AG08395 (cell line): ENCODE measurements at regions not wholly inside any gene's neighbourhood (a gene's known extent, or its start where the extent isn't known, plus 50 kb on each side); places are given as distances from the start of the nearest gene placed in this dataset.
A peak's percentile ranks its signal among the peaks of the same experiment; 100 is the strongest.

Experiments used
- DNase-seq: peaks from one replicate; pipeline ENCODE4 v3.0.0; 2012; ENCODE audit warnings: mixed read lengths, low spot score

GRCh38 chr13:99123101-99124045 is 77.3 kb upstream of the UBAC2 start:
- DNase-seq = peak; percentile 69

DNA sequence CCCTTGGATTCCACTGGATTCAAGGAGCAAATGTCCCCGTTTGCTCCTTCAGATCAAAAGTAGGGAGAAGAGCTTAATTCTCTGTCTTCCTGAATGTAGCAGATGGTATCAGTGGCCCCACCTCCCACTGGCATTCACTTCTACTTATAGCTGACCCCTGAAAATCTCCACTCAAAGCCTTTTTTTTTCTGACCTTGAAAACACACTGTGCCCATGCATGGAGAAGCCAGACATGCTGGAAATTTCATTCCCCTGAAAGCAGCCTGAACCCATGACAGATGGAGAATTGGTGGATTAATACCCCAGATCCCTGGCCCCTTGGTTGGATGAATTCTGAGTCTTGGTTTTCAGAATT is 76.6 kb upstream of the UBAC2 start:
- DNase-seq = no peak

DNA sequence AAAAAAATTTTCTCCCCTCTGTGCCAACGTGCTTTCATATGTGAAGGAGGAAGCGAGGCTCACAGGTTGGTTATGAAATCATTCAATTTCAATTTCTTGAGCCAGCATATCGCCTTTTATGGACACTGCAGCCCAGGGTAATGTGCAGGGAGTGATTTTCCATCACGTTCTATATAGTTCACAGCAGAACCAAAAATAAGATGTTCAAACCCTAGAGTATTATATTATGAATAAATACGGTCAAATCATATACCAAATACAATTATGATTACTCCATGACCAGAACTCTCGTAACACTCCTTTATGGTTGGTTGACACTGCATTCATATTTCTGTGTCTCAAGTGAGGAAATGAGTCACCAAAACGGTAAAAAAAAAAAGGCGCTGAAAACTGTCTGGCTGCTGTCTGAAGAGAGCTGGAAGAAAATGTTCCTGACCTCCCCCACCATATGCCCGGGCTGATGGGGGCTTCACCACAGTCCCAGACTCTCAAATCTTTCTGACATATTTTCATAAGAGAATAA is 75.8 kb upstream of the UBAC2 start:
- DNase-seq = peak; percentile 57

DNA sequence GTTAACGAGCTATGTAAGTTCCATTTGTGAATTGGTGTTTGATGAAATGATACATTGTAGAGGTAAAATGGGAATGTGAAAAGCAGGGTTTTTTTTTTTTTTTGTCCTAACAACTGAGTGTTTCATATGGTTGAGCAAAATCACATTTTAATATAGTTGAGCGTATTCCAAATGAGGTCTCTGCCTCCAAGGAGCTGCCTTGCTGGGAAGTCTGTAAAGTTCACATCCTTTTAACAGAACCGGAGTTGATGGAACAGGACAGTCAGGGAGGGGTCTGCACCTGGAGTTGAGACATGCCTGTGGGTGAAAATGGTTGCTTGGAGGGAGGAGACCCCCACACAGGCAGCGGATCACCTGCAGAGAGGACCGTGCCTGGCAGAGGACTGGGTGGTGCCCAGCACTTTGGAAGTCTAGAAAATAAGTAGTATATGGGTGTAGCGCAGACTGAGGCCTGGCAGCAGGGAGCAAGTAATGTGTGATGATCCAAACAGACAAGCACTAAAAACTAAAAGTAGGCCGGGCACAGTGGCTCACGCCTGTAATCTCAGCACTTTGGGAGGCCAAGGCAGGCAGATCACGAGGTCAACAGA is 75.2 kb upstream of the UBAC2 start:
- no peak for DNase-seq

- no peak for DNase-seq
These were observed 73.8 kb upstream of the UBAC2 start for GRCh38 chr13:99126821-99127220.

DNA sequence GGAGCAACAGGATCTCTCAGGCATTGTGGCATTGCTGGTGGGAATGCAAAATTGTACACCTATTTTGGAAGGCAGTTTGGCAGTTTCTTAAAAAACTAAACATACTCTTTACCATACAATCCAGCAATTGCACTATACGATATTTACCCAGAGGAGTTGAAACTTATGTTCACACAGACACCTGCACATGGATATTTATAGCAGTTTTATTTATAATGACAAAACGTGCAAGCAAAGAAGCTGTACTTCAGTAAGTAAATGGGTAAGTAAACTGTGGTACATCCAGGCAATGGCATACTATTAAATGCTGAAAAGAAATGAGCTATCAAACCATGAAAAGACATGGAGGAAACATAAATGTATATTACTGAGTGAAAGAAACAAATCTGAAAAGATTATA is 71.6 kb upstream of the UBAC2 start:
- DNase-seq = no peak

GRCh38 chr13:99129951-99130350 is 70.7 kb upstream of the UBAC2 start:
- no peak for DNase-seq

GRCh38 chr13:99131410-99131809 is 69.2 kb upstream of the UBAC2 start:
- no peak for DNase-seq

DNA sequence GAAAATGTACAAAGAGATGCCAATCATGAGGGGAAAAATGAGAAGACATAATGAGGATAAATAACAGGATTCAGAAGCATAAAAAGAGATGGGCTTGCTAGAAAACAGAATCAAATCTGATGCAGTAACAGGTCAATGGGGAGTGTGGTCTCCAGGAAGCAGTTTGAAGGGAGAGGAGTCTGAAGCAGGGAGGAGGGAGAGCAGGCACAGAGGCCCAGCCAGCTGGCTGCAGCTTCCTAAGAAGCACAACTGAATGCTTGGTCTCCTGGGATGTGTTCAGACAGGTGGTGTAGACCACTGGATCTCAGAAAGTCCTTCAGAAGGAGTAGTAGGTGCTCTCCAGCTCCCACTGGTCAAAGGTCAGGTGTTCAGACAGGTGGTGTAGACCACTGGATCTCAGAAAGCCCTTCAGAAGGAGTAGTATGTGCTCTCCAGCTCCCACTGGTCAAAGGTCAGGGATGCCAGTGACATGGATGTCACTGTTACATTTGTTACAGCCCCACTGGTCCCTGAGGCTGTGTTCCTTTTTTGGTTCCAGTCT is 68.3 kb upstream of the UBAC2 start:
- no peak for DNase-seq

DNA sequence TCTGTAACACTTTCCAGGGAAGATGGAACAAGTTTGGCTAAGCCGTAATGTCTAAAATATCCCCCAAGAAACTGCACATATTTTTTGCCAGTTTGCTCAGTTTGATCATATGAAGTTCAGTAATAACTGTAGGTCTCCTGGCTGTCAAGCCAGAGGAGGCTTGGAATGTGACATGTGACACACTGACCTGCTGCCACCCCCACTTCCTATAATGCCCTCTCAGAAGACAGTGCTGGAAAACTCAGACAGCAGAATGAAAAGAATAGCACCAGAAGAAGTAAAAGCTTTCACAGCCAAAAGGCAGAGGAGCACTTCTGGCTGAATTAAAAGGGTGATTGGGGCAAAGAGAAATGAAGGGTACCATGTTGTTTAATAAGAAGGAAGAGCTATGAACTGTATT is 67.4 kb upstream of the UBAC2 start:
- no peak for DNase-seq

- no peak for DNase-seq
These were observed 66.8 kb upstream of the UBAC2 start for GRCh38 chr13:99133848-99134247.

GRCh38 chr13:99135591-99135990 is 65.1 kb upstream of the UBAC2 start:
- no peak for DNase-seq

- no peak for DNase-seq
These were observed 64.2 kb upstream of the UBAC2 start for GRCh38 chr13:99136427-99136954.

DNA sequence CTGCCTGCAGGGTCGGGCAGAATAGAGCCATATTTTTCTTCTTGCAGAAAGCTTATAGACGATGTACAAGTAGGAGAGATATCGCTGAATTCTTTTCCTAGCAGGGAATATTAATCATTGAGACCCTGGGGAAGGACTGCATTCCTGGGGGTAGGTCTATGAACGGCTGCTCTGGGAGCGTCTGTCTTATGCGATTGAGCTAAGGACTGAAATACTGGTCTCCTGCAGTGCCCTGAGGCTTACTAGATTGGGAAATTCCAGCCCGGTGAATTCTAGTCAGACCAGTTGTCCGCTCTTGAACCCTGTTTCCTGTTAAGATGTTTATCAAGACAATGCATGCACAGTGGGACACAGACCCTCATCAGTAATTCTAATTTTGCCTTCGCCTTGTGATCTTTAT is 59.8 kb upstream of the UBAC2 start:
- no peak for DNase-seq

GRCh38 chr13:99143904-99144303 is 56.8 kb upstream of the UBAC2 start:
- DNase-seq = no peak

DNA sequence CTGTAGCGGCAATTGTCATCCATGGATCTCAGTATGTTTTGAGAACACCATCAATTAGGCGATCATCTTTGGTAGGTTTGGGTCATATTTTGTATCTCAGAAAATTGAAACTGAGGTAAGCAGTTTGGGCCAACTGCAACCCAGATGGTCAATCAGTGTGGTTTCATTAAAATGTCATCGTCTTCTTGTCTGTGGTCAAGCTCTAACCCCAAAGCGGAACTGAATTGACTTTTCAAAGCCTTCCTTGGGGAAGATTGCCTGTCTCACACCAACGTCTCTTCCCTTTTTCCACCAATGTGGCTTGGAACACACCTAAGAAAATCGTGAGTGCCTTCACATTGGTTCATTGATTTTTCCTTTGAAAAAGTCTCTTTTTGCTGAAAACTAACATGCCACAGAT is 56.3 kb upstream of the UBAC2 start:
- no peak for DNase-seq

- DNase-seq = no peak
These were observed 55.2 kb upstream of the UBAC2 start for GRCh38 chr13:99145461-99145860.

- DNase-seq = peak; percentile 78
These were observed 49.9 kb upstream of the UBAC2 start for GRCh38 chr13:99150575-99151361.
